ENCODE measurements at regions not wholly inside any gene's neighbourhood (a gene's known extent, or its start where the extent isn't known, plus 50 kb on each side); places are given as distances from the start of the nearest gene placed in this dataset.

DNA sequence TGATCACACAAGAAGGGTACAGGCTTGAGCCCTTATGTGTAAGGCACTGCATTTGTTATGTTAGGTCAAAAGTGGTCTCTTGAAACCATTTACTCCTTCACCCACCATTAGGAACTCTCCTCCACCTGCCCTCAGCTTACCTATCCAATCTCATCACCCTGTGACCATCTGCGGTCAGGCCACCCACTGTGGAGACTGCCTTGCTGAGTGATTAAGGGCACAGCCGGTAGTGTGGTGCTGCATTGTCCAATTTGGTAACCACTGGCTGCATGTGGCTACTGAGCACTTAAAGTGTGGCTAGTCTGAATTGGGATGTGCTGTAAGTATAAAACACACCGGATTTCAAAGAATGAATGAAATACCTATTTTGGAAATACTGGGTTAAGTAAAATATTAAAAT, 177.1 kb upstream of the PARP11 start (continued):
- TF ChIP-seq REST (IDR thresholded peaks at IDR 0.05; ENCODE audit: low read depth) = no peak
- TF ChIP-seq EZH2 (IDR thresholded peaks at IDR 0.05) = no peak
- TF ChIP-seq SRF (IDR thresholded peaks at IDR 0.05; ENCODE audit: low read depth) = no peak
- no peak for TF ChIP-seq ZFX (IDR thresholded peaks at IDR 0.05)
- TF ChIP-seq RAD21 (IDR thresholded peaks at IDR 0.05; ENCODE audit: low read depth) = no peak
- TF ChIP-seq CBX3 (IDR thresholded peaks at IDR 0.05; ENCODE audit: low read depth) = no peak

DNA sequence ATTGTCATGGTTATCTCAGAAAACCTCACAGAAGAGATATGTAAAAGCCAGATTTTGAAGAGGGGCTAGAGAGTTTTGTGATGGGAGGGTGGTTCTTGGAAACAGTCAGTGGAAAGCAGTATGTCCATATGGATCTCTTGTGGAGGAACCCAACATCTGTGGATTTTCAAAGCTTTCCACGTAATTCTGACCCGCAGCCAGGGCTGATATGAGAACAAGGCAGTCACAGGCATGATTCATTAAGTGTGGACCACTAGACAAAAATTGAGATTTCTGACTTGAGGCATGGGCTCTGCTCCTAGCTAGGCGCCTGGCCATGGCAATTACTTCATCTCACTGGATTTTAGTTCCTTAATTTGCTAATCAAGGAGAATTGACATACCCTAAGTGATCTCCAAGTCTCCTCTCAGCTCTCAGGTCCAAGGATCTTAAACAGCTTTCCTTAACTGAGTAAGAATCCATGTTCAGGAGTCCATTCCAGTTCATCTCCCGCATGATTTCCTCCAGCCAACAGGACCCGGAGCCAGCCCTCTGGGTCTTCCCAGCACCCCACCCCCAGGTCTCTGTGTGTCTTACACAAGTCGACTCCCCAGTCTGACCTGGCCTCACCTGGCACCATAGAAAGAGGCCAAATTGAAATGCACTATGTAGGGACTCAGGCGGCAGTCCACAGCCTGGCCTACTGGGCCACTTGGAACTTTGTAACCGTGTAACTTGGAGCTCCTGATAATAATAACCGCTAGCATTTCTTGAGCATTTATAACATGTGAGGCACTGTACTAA, 176.3 kb upstream of the PARP11 start:
- Histone ChIP-seq H3K9ac (ENCODE audit: low read length) (no peak overlapping the region), H2AFZ (ENCODE audit: low read depth, low read length, poor library complexity, severe bottlenecking) (no peak overlapping the region), H3K9me2 (ENCODE audit: insufficient read depth) (no peaks in the 10 kb centered on the region), H3K27me3 (ENCODE audit: insufficient read depth, low read length) (peaks cover 89% of the 10 kb centered on the region), H4K20me1 (ENCODE audit: insufficient read depth) (no peaks in the 10 kb centered on the region), H3K4me1 (ENCODE audit: control insufficient read depth in 1 of 2, insufficient read depth in 2 of 2, low read length in 2 of 2) (no peaks in the 10 kb centered on the region), H3K79me2 (ENCODE audit: insufficient read depth, low read length) (no peaks in the 10 kb centered on the region), H3K9me3 (ENCODE audit: control insufficient read depth in 1 of 2, insufficient read depth in 1 of 2, low read depth in 1 of 2, low read length in 2 of 2) (no peaks in the 10 kb centered on the region), H3K4me2 (ENCODE audit: low read length) (no peak overlapping the region), H3K36me3 (ENCODE audit: control insufficient read depth in 1 of 2, insufficient read depth in 2 of 2, low read length in 2 of 2) (no peaks in the 10 kb centered on the region), H3K27ac (ENCODE audit: low read depth, low read length) (no peak overlapping the region), H3K4me3 (replicated peaks in 1 of 2; ENCODE audit: low read depth in 1 of 2, low read length in 2 of 2) (no peak overlapping the region)
- ChIA-PET RAD21 (ENCODE audit: low non-redundant PET in 1 of 2, low total read pairs in 2 of 2, uncharacterized antibody in 2 of 2, unreplicated experiment in 2 of 2) (no interaction called here), POLR2A (no interaction called here), CTCF (no interaction called here)
- DNase-seq (ENCODE audit: low read depth, low spot score) = no peak
- no peak for TF ChIP-seq RAD21 (IDR thresholded peaks at IDR 0.05; ENCODE audit: low read depth)
- TF ChIP-seq POLR2A (IDR thresholded peaks at IDR 0.05; ENCODE audit: borderline replicate concordance, extremely low read depth, insufficient read depth, insufficient read length) = no peak
- TF ChIP-seq CEBPB (IDR thresholded peaks at IDR 0.05; ENCODE audit: low read depth) = no peak
- no peak for TF ChIP-seq ATF3 (IDR thresholded peaks at IDR 0.05)
- no peak for TF ChIP-seq FOSL1 (IDR thresholded peaks at IDR 0.05; ENCODE audit: low read depth)
- TF ChIP-seq ZFX (IDR thresholded peaks at IDR 0.05) = no peak
- TF ChIP-seq CBX3 (IDR thresholded peaks at IDR 0.05; ENCODE audit: low read depth) = no peak
- no peak for TF ChIP-seq MAX (IDR thresholded peaks at IDR 0.05)
- TF ChIP-seq ZNF274 (IDR thresholded peaks at IDR 0.05; ENCODE audit: low read depth, low read length) = no peak
- intact Hi-C loops (cut with micrococcal nuclease) = no loop called here
- BruUV-seq (replicated peaks) = no TSS peak
- no peak for ATAC-seq

Measured in HCT116 (cell line).